GM21526 (cell line): ENCODE measurements at regions not wholly inside any gene's neighbourhood (a gene's known extent, or its start where the extent isn't known, plus 50 kb on each side); places are given as distances from the start of the nearest gene placed in this dataset.

Experiments
- ATAC-seq: cut with Tn5 transposase; IDR thresholded peaks from one replicate; pipeline ENCODE4 v1.9.1; 2021; ENCODE audit warnings: moderate library complexity; ENCODE audit not compliant: unreplicated experiment, low FRiP score

DNA sequence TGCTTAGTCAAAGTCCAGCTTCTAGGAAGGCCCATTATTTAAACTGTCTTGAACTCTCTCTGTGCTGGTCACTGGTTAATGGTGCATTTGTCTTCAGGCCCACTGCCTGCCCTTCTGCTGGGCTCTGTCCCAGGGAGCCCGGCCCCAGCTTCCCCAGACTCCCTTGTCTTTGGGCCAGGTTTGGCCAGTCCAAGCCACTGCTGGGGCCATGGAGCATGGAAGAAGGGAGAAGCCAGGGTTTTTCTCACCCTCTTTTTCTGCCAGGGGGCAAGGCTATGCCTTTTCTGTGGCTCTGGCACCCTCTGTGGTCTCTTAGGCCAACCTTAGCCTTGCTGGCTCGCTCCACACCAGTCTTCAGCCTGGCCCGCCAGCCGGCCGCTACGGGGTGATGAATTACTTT, 390.0 kb upstream of the SULF2 start:
- no peak for ATAC-seq

DNA sequence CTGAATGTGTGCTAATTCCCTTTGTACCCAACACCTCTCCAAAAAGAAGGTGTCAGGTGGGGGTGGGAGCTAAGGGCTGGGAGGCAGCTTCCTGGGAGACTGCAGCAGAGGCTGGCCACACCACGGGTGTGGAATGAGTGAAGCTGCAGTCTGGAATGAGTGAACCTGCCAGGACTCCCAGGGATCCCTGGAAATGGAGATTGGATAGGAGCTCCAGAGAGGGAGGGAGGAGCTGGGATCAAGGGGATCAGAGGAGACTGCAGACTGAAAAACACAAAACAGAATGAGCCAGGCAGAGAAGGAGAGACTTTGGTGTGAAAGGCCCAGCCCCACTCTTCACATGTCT, 387.0 kb upstream of the SULF2 start:
- ATAC-seq: no peak

DNA sequence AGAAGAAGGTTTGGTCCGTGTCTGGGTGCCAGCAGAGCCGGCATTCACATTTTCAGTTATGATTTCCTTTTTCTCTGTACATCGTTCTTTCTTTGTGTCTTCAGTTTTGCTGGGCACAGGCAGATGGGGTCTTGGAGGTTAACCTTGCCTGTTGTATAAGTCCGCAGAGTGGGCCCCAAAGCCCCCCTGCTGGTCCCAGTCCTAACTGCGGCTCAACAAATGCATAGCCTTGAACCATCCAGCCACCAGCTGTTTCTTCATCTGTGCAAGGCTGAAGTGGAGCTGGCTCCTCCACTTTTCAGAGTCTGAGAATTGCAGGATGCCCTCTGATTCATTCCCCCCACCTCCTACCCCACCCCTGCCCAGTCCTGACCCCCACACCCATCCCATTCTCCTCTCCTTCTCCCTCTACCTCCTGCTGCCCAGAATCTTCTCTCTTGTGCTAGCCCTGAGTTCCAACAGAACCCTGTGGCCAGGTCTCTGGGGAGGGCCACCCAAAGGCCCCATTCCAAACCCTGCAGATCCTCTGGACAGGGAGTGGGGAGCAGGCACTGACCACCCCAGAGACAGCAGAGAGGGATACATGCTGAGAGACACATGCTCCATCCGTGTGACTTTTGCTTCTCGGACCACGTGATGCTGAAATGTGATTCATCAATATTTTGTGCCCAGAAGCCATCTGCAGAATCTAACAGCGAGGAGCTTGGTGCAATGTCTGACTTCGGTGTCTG, 386.5 kb upstream of the SULF2 start:
- ATAC-seq: no peak

GRCh38 chr20:48171071-48171470, 385.8 kb upstream of the SULF2 start:
- no peak for ATAC-seq

GRCh38 chr20:48170625-48171024, 385.3 kb upstream of the SULF2 start:
- no peak for ATAC-seq

- no peak for ATAC-seq
Observed at GRCh38 chr20:48169650-48170225, 384.5 kb upstream of the SULF2 start.

DNA sequence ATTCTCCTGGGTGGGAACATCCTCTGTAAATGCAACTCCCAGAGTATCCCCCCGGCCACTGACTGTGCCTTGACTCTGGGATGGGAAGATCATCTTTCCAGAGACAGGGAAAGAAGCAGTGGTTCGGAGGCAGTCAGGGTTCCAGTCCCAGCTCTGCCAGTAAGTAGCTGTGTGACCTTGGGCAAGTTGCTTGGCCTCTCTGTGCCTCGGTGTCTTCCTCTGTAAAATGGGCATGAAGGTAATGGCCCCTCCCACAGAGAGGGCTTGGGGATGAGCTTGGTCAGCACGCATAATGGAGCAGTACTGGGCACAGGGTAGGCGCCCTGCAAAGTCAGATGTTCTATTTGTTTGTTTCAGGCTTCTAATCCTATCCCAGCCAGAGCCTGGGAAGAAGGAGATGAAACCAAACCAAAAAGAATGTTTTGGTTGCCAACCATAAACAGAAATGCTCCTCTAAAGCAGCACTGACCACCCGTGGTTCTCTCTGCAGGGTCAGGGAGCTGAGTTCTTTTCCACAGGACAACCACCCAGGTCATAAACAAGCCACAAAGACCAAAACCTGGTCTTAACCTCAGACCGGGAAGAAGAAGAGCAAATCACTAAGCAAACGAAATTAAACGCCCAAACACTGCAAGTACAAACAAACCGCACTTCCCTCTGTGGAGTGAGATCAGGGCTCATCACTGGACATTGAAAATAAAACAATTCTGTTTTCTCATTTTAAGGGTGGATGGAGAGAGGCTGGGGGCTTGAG, 381.0 kb upstream of the SULF2 start:
- no peak for ATAC-seq

DNA sequence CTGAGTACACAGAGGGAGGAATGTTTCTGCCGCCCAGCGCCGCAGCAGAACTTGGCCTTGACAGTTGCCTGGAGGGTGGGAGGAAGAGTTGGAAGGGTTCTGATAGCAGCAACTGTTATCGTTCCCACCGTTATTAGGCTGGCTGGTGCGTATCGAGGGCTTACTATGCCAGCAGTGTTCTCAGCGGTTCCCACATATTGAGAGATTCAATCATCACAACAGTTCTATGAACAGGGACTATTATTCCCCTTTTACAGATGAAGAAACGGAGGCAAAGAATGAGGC, 380.1 kb upstream of the SULF2 start:
- ATAC-seq: no peak

DNA sequence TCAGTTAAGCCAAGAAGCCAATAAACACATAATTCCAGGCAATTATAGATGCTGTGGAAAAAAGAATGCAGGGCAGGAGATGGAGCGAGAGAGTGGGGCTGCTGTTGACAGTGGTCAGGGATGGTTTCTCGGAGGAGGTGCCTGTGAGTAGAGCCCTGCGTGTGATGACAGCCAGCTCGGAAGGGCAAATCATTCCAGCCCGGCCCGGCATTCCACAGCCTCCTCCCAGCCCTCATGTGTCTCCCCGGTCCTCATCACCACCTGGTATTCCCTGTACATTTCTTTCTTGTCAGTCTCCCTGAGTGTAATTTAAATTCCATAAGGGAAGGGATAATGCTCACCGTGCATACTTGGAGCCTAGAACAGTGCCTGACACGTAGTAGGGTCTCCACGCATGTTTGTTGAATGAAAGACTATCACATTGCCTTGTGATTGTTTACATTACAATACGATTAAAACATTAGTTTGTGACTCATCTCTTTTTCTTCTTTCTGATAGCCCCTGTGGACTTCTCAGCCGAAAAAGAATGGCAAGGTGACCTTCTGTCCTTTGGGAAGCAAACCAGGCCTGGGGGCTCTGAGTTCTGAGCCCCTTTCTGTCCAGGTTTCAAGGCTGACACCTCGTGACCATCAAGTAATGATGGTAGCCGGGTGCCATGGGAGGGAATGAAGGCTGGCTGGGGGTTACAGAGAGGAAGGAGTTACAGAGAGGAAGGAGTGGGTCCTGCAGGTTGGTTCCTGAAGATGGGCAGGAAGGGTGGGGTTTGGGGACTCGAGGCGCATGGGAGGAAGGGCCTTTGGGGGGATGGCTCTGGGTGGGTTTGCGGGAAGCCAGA, 379.5 kb upstream of the SULF2 start:
- ATAC-seq: no peak

DNA sequence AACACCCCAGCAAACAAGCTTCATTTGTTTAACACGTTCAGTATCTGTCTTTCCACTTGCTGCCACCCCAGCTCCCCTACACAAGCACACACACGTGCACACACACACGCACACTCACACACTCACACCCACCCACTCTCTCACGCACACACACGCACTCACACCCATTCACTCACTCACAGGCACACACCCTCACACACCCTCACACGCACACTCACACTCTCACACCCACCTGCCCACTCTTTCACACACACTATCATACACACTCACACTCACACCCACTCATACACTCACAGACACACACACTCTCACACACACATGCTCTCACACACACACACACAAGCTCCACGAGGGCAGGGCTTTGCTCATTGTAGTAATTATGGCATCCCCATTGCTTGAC, 378.8 kb upstream of the SULF2 start:
- no peak for ATAC-seq

- ATAC-seq: no peak
Observed at GRCh38 chr20:48163505-48163904, 378.2 kb upstream of the SULF2 start.

GRCh38 chr20:48162621-48163020, 377.3 kb upstream of the SULF2 start:
- no peak for ATAC-seq

DNA sequence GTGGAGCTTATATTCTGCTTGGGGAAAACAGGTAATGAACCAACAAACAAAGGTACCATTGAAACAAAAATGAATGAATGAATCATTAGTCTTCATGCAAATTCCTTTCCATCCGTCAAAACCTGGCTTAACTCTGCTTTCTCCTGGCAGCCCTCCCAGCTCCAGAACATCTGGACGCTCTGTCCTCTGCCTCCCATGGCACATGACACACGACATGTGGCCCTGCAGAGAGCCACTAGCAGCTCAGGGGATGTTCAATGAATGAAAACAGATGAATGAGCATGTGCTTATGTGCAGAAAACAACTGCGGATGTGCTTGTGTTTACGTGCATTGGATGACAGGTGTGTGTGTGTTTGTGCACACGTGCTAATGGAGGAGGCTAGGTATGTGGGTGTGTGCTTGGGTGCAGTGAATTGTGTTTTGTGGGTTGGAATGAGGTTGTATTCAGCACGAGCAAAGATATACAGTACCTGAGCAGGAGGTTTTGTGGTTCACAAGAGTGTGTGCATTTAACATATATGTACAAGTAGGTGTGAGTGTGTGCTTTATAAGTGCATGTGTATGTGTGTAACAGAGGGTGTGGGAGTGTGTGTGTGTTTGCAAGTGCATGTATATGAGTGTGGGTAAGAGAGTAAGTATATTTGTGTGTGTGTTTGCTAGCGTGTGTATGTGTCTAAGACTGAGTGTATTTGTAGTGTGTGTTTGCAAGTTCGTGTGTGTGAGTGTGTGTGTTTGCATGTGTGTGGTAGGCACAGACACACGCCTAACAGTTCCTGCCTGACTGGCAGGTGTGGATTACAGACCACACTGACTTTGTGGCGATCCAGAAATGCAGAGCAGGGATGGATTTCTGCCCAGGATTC, 374.1 kb upstream of the SULF2 start:
- no peak for ATAC-seq

DNA sequence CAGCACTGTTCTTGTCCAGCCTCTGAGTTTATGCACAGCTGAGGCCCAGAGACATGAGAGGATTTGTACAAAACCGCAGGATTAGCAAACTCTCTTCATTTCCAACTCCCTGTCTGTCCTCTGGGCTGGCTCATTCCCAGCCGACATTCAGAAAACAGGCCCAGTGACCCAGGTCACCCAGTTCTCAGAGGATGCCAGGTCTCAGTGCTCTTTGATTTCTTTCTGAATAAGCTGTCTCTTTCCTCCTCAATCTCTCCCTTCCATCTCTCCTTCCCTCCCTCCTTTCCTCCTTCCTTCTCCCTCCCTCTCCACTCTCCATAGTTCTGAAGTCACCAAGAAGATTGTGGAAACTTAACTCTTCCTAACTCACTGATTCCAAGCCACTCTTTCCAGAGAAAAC, 372.7 kb upstream of the SULF2 start:
- ATAC-seq: no peak

GRCh38 chr20:48156951-48157700, 371.8 kb upstream of the SULF2 start:
- no peak for ATAC-seq

DNA sequence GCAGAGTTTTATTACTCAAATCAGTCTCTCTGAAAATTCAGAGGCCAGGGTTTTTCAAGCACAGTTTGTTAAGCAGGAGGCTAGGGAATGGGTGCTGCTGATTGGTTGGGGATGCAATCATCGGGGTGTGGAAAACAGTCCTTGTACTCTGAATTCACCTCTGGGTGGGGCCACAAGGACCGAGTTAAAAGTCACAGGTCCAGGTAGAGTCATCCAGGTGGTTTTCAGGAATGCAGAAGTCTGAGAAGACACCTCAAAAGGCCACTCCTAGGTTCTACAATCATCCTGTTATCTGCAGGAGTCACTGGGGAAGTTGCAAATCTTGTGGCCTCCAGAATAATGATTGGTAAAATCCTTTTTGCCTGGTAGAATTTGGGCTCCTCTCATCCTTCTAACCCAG, 371.2 kb upstream of the SULF2 start:
- ATAC-seq: no peak

DNA sequence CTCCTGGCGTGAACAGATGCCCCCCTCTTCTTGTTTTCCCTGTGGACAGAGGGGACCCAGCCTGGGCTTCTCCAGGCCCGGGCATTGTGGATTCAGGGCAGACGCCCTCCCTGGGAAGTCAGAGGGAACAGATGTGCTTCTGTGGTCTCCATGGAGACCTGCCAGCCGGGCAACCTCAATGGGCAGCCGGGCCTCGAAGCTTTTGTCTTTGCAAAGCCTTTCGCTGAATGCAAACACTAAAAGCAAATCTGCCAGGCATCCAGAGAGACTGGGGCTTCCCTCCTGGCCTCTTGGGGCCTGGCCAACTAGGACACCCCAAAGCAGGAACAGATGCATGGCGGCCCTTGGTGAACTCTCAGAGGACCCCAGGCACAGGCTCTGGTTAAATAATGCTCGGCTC, 370.0 kb upstream of the SULF2 start:
- ATAC-seq: no peak

DNA sequence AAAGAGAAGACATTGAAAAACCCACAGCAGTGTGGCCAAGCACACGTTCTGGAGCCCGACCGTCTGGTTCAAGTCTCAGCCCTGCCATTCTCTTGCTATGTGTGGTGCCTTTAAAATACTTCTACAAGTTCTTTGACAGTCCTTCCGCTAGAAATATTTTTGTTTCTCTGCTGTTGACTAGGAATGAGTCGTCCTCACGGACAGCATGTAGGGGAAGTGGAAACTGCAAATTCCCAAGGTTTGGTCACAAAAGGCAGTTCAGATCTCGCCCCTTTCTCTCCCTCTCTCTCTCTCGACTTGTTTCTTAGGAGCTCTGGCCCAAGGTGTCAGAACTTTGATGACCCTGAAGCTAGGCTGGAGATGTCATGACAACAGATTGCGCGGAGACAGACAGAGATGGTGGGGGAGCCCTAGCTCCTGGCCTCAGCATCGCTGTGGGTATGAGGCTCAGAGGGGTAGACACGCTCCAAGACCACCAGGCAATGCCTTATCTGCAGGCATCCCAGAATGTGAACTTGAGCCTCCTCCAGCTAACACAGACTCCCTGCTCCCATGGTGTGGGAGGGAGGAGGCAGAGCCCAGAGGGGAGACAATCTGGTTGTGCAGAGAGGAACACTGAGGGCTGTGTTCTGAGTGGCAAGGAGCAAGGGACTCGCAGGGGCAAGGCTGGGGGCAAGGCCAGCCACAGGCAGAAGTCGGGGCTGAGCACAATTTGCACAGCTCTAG, 368.9 kb upstream of the SULF2 start:
- ATAC-seq: no peak

DNA sequence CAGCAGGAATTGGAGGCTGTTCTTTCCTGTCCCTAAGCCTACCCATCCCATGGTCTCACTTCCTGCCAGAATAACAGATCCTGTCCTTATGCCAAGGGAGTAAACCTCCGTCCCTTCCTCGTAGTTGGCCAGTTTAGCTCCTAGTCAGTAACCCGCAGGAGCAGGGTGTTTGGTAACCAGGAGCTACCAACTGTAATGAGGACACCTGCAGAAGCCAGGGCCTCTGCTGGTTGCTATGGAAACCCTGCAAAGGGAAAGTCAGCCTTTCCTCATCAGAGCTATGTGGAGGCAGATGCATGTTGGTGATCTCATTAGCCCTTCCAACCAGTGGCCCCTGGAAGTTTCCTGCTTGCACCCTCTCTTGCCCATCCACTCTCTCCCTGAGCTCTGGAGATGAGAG, 368.2 kb upstream of the SULF2 start:
- ATAC-seq: no peak
